Fibroblast of lung (primary cell): ENCODE measurements at regions not wholly inside any gene's neighbourhood (a gene's known extent, or its start where the extent isn't known, plus 50 kb on each side); places are given as distances from the start of the nearest gene placed in this dataset.

Experiments used
- CTCF ChIP-seq, 2 donors: IDR thresholded peaks in 1 of 2; conservative IDR thresholded peaks in 1 of 2; 1 replicate in 1 of 2; 2 replicates in 1 of 2; pipeline ENCODE4 v1.5.1; 2011 to 2012; ENCODE audit warnings: low read length in 2 of 2, control low read depth in 1 of 2, inconsistent platforms in 1 of 2, low read depth in 1 of 2, mild to moderate bottlenecking in 1 of 2
- EZH2 ChIP-seq: IDR thresholded peaks from 2 replicates; pipeline ENCODE4 v1.5.1; 2012; ENCODE audit warnings: low read length, control low read depth, mild to moderate bottlenecking; ENCODE audit errors: missing control alignments

DNA sequence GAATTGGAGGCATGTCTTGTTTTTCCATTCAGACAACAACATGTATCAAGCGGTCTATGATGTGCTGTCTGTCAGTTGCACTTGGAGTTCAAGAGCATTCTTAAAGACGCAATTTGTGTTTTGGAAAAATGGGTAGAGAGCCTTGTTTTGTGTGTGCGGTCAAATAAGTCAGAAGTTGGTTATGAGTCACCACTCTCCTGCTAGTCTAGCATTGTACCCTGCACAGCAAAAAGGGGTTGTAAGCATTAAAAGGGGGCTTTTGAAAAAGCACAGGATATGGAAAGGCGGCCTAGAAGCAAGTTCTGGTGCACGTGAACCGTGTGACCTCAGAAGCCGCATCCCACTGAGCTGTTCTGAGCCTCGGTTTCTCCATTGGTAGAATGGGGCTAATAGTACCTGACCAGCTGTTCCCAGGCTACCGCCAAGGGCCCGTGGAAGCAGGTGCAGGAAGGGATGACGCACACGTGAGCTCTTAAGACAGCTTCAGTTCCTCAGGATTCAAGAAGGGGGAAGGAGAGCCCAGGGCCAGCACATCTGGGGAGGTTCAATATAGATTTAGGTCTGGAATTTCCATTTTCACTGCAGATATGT is 61.6 kb upstream of the SNX9 start:
- TF ChIP-seq CTCF (conservative IDR thresholded peaks at IDR 0.05 in 1 of 2, IDR thresholded peaks at IDR 0.05 in 1 of 2; ENCODE audit: low read depth in 1 of 2, low read length in 2 of 2), result no peak
- TF ChIP-seq EZH2, result no peak
